ENCODE measurements at regions not wholly inside any gene's neighbourhood (a gene's known extent, or its start where the extent isn't known, plus 50 kb on each side); places are given as distances from the start of the nearest gene placed in this dataset.
"Not testable (repeated sequence)": the region's sequence is repeated elsewhere in the genome, so short reads cannot be mapped to it uniquely, and the experiment has no call there.

DNA sequence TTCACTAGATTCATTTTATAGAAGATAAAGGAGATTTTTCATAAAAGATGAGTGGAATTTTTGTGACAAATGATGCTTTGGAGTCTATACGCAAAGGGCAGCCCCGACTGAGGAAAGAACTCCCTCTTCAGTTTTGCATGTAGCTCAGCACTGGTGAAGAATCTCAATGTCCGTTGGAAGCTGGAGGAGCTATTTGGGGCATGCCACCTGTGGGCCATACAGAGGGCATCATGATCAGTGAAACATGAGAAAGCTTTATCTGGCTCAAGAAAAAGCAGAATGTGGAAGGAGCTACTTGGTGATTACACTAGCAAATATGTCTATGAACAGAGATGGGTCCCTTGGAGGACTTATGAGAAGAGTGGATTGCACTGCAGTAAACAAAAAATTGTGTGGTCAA lies 1359.3 kb downstream of the REEP3 start:
- no peaks in the 10 kb centered on the region for H3K36me3 ChIP-seq (ENCODE audit: control insufficient read depth, insufficient read depth, low read length)
- H3K4me3 ChIP-seq (ENCODE audit: low read depth, low read length): no peak overlapping the region
- TF ChIP-seq, protein P1, sequence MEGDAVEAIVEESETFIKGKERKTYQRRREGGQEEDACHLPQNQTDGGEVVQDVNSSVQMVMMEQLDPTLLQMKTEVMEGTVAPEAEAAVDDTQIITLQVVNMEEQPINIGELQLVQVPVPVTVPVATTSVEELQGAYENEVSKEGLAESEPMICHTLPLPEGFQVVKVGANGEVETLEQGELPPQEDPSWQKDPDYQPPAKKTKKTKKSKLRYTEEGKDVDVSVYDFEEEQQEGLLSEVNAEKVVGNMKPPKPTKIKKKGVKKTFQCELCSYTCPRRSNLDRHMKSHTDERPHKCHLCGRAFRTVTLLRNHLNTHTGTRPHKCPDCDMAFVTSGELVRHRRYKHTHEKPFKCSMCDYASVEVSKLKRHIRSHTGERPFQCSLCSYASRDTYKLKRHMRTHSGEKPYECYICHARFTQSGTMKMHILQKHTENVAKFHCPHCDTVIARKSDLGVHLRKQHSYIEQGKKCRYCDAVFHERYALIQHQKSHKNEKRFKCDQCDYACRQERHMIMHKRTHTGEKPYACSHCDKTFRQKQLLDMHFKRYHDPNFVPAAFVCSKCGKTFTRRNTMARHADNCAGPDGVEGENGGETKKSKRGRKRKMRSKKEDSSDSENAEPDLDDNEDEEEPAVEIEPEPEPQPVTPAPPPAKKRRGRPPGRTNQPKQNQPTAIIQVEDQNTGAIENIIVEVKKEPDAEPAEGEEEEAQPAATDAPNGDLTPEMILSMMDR (IDR thresholded peaks at IDR 0.05; ENCODE audit: insufficient read depth, low read length, severe bottlenecking): no peak

DNA sequence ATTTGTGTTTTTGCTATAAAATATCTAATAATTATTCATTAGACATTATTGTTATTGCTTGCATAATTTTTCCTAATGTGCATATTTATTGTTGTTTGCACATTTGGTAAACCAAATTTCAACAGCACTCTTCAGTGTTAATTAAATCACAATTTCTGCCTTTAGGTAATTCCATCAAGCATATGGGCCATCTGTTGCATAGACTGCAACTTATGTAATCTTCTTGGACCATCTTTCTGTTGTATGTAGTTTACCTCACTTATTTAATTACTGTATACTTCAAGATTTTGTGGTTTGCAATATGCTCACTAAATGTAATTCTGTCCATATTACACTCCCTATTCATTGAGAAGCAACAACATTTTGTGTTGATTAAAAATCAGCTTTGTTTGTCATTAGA lies 1360.1 kb downstream of the REEP3 start:
- FAIRE-seq: no peak
- Histone ChIP-seq H3K36me3 (ENCODE audit: control insufficient read depth, insufficient read depth, low read length) (no peaks in the 10 kb centered on the region), H3K27me3 (ENCODE audit: control insufficient read depth, insufficient read depth, low read length) (no peaks in the 10 kb centered on the region), H3K4me3 (ENCODE audit: low read depth, low read length) (no peak overlapping the region)
- TF ChIP-seq, protein P1 (IDR thresholded peaks at IDR 0.05; ENCODE audit: insufficient read depth, low read length, severe bottlenecking): no peak
- no peak for DNase-seq (ENCODE audit: low read depth)

More for the DNA sequence above, 1359.3 kb downstream of the REEP3 start:
- no peak for FAIRE-seq
- no peaks in the 10 kb centered on the region for H3K27me3 ChIP-seq (ENCODE audit: control insufficient read depth, insufficient read depth, low read length)
- DNase-seq (ENCODE audit: low read depth): no peak

DNA sequence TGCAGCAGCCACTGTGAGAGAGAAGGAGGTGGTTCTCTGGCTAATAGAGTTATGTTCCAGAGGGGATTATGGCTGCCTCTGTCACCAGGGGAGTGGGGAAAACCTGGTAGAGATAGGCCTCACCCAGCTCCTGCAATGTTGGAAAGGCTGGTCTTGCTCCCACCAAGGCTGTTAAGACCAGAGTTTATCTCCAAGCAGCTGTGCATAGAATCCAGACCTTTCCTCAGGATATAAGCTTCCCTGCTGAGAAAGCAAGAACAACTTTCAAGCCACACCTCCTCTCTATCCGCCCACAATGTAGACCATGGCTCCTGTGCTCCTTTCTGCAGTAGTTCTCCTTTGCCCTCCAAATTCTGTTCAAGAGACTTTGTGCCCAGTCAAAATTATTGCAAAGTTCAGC lies 1375.4 kb downstream of the REEP3 start:
- Histone ChIP-seq H3K27me3 (ENCODE audit: control insufficient read depth, insufficient read depth, low read length) (no peaks in the 10 kb centered on the region), H3K36me3 (ENCODE audit: control insufficient read depth, insufficient read depth, low read length) (no peaks in the 10 kb centered on the region), H3K4me3 (ENCODE audit: low read depth, low read length) (no peak overlapping the region)
- TF ChIP-seq, protein P1 (IDR thresholded peaks at IDR 0.05; ENCODE audit: insufficient read depth, low read length, severe bottlenecking): no peak
- FAIRE-seq: no peak
- no peak for DNase-seq (ENCODE audit: low read depth)

DNA sequence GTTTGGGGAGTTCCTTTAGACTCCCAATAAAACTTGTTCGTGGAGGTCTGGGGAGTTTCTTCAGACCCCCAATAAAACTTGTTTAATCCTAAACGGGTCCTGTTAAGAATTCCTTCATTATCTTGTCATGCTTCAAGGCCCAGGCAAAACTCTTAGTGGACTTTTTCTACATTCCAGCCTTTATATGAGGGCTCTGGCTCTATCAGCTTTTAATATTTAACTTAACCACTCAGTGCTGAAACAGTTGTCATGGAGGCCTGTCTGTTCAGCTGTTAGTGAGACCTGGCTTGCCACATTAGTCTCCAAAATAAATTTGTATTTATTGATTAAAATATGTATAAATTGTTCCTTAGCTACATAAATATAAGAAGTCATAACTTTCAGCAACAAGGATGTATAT lies 1385.1 kb downstream of the REEP3 start:
- H3K4me3 ChIP-seq (ENCODE audit: low read depth, low read length); DNase-seq (ENCODE audit: low read depth); H3K27me3 ChIP-seq (ENCODE audit: control insufficient read depth, insufficient read depth, low read length); FAIRE-seq; H3K36me3 ChIP-seq (ENCODE audit: control insufficient read depth, insufficient read depth, low read length): not testable (repeated sequence)

DNA sequence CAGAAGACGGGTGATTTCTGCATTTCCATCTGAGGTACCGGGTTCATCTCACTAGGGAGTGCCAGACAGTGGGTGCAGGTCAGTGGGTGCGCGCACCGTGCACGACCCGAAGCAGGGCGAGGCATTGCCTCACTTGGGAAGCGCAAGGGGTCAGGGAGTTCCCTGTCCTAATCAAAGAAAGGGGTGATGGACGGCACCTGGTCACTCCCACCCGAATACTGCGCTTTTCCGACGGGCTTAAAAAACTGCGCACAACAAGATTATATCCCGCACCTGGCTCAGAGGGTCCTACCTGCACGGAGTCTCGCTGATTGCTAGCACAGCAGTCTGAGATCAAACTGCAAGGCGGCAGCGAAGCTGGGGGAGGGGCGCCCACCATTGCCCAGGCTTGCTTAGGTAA lies 1403.1 kb downstream of the REEP3 start:
- FAIRE-seq; H3K4me3 ChIP-seq (ENCODE audit: low read depth, low read length); DNase-seq (ENCODE audit: low read depth); H3K27me3 ChIP-seq (ENCODE audit: control insufficient read depth, insufficient read depth, low read length); H3K36me3 ChIP-seq (ENCODE audit: control insufficient read depth, insufficient read depth, low read length): not testable (repeated sequence)

DNA sequence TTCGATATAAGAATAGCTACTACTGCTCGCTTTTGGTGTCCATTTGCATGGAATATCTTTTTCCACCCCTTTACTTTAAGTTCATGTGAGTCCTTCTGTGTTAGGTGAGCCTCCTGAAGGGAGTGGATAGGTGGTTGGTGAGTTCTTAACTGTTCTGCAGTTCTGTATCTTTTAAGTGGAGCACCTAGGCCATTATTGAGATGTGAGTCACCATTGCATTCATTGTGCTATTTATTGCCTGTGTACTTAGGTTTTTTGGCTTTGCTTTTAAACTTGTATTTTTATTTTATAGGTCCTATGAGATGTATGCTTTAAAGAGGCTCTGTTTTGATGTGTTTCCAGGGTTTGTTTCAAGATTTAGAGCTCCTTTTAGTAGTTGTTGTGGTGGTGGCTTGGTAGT lies 1430.8 kb downstream of the REEP3 start:
- FAIRE-seq (no peak), DNase-seq (ENCODE audit: low read depth) (peak; percentile 10)
- Histone ChIP-seq H3K27me3 (ENCODE audit: control insufficient read depth, insufficient read depth, low read length) (no peaks in the 10 kb centered on the region), H3K36me3 (ENCODE audit: control insufficient read depth, insufficient read depth, low read length) (no peaks in the 10 kb centered on the region), H3K4me3 (ENCODE audit: low read depth, low read length) (no peak overlapping the region)
- TF ChIP-seq, protein P1 (IDR thresholded peaks at IDR 0.05; ENCODE audit: insufficient read depth, low read length, severe bottlenecking): no peak

DNA sequence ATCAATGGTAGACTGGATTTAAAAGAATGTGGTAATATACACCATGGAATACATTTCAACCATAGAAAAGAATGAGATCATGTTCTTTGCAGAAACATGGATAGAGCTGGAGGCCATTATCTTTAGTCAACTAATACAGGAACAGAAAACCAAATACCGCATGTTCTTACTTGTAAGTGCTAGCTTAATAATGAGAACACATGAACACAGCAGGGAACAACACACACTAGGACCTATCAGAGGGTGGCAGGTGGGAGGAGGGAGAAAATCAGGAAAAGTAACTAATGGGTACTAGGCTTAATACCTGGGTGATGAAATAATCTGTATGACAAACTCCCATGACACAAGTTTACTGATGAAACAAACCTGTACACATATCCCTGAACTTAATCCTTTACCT lies 1435.2 kb downstream of the REEP3 start:
- Histone ChIP-seq H3K4me3 (ENCODE audit: low read depth, low read length) (no peak overlapping the region), H3K27me3 (ENCODE audit: control insufficient read depth, insufficient read depth, low read length) (no peaks in the 10 kb centered on the region), H3K36me3 (ENCODE audit: control insufficient read depth, insufficient read depth, low read length) (no peaks in the 10 kb centered on the region)
- TF ChIP-seq, protein P1 (IDR thresholded peaks at IDR 0.05; ENCODE audit: insufficient read depth, low read length, severe bottlenecking): no peak
- peak; percentile 89 for DNase-seq (ENCODE audit: low read depth)
- no peak for FAIRE-seq

All from bronchial epithelial cell (primary cell).